ENCODE measurements at regions not wholly inside any gene's neighbourhood (a gene's known extent, or its start where the extent isn't known, plus 50 kb on each side); places are given as distances from the start of the nearest gene placed in this dataset.

DNA sequence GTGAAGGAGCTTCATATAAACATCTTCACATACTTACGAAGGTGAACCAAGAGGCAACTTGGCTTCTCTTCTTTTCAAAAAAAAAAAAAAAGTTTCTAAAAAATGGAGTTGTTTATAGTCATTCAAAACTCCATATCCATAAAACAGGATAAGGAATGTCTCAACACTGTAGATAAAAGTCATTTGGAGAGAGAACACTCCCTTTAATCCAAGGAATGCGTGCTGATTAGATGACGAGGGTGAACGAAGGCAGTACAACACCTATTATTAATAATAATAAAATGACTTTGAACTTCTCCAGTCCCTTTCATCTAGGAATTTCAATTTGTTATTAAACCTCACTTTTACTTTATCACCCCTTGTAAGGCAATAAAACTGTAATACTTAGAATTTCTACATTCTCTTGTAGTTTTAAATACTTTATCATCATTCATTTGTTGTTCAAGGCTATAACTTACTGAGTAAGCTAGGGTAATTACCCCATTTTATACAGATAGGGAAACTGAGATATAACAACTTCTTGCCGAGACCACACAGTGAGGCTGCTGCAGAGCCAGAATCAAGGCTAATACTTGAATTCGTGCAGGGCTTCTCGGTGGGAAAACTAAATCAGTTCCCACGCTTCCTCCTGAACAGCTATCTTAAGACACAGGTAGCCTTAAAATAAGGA lies 377.1 kb downstream of the EFNA5 start:
- no peak for DNase-seq (ENCODE audit: low spot score)

DNA sequence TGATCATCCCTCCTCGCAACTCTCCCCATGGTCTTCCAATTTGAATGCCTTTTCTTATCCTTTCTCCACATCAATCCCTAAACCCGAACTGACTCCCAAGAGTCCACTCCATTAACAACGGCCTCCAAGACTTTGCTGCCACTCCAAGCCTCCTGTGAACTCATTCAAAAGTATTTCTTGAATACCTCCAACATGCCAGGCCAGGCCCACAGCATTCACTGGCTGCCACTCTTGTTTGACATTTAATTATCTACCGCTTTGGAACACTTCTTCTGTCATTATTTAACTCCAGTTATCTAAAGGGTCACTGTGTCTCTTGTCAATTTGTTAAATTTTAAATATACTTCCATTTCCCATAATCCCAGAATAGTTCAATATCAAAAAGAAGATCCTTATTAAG lies 378.9 kb downstream of the EFNA5 start:
- DNase-seq (ENCODE audit: low spot score), result no peak

DNA sequence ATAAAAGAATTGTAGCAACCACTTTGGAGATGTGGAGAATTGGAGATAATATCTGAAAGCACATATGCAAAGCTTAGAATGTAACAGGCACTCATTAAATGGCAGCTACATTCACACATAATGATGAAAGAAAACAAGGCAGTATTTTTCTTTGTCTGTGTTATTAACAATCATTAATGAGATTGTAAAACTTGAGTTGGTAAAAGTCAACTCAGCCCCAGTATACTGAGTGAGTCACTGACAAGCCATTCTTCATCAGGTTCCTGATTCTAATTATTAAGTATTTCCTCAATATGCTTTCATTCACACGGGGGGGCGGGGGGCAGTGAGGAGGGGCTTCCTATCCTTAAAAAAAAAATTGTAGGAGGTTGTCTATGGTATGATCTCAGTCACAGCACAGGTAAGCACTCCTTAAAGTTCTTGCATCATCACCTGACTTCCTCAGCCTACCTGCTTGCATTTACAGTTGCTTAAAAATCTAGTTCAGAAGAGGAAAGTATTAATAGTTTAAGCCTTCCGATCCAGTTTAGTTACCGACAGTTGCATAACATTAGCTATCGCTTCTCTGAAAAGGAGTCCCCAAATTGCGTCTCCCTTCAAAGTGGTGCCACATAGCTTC lies 379.8 kb downstream of the EFNA5 start:
- no peak for DNase-seq (ENCODE audit: low spot score)

DNA sequence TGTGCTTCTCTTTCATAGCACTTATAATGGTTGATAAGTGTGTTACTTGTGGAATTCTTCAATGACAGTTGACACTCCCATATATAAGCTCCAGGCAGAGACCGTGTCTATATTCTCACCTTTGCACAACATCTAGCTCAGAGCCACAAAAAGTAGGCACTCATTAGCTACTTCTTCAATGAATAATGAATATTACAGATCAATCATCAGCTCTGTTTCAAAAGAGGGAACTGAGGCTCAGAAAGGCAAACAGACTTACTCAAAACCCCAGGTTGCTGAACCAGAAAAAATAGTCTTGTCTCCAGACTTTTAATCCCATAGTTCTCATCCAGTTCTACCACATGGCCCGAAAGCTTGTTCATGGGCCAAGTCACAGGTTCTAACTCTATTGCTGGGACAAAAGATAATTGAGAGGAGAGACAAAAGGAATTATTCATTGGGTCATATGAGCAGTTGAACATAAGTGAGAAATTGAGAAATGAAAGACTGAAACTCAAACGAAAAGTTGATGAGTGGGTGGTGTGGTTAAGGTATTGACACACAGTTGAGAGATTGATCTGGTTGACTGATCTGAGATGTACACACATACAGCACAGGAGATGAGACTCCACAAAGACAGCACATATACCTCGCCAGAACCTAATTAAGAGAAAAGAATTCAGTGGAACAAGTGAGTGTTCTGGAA lies 381.6 kb downstream of the EFNA5 start:
- DNase-seq (ENCODE audit: low spot score), result no peak

DNA sequence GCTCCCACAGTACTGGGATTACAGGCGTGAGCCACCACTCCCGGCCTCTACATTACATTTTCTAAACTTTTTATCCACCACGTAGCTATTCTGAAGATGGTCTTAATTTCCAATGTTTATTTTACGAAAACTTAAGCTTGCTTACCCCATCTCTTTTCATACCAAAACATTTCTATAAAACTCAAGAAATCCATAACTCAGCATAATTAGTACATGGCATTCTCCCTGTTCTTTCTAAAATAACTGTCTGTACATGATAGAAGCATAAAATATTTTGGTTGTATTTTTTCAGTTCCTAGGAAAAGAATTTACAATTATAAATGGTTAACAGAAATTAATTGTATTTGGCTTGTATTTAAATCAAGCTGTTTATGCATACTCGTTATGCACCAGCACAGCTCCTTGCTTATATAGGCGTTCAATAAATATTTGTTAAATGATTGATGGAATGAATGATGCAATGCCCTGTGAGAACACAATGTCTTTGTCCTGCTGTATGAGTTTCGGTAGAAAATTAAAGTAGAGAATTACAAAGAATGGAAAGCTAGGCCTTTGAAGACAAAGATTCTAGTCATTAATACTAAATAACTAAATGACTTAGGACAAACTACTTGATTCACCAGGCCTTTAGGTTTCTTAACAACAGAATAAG lies 384.2 kb downstream of the EFNA5 start:
- no peak for DNase-seq (ENCODE audit: low spot score)

DNA sequence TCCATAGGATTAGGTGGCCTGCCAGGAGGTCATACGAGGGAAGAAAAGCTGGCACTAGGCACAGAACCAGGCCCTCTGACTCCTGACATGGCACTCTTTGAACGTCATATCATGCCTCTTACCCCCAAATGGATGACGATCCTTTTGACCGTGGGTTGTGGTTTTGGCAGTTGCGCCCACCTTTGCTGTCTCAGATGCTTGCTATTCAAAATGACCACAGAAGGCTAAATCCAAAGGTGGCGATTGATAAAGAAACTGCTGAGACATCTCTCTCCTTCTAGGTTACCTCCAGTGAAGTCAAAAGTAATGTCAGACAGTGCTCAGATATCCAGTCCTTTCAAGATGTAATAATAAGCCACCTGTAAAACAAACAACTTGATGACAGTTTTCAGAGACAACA lies 385.0 kb downstream of the EFNA5 start:
- no peak for DNase-seq (ENCODE audit: low spot score)

DNA sequence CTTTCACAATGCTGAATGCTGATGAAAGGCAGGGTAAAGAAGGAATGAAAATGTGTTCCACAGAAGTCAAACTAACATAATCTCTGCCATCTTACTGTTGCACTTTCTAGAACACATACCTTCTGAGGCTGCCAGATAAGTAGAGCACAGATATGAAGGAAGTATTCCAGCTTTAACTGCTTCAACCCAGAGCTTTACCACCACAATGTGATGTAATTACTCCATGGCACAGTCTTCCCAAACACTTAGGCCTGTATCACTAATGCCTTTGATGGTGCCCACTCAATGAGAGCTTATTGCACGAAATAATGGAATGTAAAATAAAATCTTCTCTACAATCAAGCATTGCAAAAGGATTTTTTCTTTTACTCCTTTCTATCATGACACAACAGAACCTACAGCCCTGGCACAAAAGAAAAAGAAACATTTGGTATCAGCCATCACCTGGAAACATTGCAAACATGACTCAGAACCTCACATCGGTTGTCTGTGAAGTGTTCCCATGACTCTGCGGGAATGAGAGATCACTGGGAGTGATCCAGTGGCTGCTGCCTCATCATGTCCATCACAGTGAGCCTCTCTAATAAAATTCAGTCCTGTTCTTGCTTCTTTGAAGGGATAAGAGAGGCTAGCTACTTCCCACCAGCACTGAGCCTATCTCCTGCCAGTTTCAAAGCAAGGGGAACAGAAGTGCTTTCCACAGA lies 385.8 kb downstream of the EFNA5 start:
- DNase-seq (ENCODE audit: low spot score), result no peak

DNA sequence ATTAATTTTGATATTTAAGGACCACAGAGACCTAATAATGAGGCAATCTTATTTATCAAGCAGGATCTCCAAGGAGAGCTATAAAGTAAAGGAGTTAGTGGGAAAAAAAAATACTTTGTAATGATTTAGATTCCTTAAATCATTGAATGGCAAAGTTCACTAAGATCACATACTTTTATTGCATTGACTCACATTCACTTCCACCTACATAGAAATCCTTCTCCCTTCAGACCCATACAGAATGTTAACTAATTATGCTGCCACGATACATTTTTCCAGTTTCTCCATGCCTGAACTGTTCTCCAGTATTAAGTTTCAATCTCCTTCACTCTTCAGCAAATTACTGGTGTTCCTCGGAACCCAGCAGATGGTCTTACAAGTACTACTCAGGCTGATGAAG lies 388.7 kb downstream of the EFNA5 start:
- DNase-seq (ENCODE audit: low spot score), result no peak

DNA sequence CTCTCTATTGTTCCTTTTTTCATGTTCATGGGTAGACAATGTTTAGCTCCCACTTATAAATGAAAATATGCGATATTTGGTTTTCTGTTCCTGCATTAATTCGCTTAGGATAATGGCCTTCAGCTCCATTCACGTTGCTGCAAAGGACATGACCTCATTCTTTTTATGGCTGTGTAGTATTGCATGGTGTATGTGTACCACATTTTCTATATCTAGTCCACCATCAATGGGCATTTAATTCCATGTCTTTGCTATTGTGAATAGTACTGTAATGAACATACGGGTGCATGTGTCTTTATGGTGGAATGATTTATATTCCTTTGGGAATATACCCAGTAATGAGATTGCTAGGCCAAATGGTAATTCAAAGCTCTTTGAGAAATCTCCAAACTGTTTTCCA lies 392.0 kb downstream of the EFNA5 start:
- no peak for DNase-seq (ENCODE audit: low spot score)

DNA sequence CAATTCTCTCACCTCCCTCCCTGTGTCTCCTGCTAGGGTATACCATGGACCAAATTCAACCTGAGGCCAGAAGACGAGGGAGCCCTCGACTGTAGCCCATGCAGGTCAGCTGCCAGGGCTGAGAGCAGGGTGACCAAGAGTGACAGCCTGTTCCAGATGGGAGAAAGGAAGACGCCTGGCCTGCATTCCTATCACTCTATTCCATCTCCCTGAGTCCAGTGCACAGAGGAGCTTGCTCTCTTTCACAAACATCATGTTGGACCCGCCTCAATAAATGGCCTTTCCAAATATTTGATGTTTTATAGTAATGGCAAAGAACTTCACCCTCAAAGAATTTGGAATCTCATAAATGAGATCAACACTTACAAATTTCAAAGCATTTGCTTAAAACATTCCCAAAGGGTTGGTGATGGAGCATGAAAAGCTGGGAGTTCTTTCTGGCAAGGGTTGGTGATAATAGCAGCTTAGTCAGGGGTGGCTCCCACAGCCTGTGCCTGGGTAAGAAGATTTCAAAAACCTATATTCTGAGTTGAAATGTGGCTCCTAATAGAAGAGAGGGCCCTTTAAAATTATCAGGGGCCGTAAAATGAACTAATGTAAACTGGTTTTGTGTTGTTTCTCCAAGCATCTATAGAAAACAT lies 393.1 kb downstream of the EFNA5 start:
- DNase-seq (ENCODE audit: low spot score), result no peak

DNA sequence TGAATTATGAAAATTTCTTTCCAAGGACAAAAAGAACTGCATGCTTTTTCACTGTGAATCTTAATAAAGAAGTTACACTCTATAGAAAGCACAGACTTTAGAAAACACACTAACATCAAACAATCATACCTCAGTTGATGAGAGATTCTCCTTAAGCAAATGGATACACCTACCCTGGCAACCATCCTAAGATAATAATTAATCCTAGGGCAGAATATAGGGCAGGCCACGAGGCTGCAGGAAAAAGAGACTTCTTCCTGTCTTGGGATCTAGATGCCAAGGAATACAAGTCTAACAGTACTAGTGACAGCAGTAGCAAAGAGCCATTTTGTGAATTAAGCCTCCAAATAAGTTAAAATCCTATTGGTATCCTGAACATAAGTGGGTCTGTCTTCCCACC lies 395.4 kb downstream of the EFNA5 start:
- no peak for DNase-seq (ENCODE audit: low spot score)

DNA sequence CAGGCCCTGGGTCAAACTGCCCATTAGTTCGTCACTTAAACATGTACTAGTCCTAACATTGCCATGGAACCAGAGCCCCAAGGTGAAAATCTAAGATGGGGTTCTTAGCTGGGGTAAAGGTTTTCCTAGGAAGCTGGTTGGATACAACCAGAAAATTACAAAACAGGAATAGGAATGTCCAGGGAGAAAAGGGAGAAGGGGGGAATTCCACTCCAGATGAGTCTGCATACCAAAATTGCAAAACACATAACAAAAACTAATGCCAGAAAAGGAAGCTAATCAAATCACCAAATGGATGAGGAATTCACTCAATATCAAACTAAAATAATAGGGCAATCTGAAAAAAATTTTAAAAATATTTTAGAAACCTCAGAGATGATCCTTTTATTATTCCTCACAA lies 396.2 kb downstream of the EFNA5 start:
- DNase-seq (ENCODE audit: low spot score), result no peak

DNA sequence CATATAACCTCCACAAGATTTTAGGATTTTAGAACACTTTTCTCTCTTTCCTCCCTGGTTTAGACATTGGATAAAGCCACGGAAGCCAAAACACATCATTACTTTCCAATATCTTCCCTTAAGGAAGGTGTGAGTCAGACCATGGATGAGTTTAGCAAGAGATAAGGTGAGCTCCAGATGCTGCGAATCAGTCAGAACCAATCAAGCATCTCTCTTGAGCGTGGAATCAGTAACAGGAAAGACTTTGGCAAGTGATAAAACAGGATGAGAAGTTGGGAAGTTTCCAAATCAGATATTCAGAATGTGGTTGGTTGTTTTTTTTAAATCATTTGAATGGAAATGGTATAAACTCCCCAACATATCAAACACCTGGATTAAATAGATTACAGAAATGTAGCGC lies 397.8 kb downstream of the EFNA5 start:
- DNase-seq (ENCODE audit: low spot score), result no peak

DNA sequence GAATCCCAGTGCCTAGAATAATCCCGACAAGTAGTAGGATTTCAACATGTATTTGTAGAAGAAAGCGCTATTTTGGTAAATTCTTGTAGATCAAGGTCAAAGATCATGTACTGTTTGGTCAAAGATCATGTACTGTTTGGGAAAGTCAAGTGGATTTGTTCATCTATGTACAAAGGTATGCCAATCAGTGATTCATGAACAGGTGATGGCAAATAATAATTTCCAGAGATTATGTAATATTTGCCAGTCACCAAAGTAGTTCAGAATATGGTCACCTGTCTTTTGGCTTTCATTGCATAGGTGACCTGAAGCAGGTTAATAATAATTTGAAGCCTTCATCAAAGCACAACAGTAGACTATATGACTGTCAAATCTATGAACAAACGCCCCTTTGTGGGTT lies 398.2 kb downstream of the EFNA5 start:
- DNase-seq (ENCODE audit: low spot score), result no peak

DNA sequence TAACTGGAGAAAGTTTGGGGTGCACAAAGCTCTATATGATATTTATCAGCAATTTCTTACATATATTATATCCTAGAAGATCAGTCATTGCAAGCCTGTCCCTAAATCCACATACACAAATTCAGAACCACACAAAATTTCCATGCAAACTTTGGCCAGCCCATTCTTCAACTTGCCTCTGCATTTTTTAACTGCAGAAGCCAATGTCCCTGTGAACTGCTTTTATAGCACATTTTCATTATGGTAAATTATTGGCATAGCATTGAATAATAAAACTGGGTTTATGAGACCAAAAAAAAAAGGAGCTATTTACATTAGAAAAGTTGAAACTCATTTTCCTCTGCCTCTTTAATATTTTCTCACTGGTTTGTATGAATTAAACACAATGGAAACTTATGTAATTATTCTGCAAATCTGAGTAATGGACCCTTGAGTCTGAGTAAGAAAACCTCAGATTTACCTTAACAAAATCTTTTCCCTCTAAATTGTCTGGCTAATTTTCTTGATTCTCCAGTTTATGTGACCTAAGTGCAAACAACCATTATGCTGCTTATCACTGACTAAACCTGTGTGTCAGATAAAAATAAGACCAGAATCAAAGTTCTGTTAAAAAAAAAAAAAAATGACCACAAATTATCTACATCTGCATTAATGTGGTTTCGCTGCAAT lies 398.9 kb downstream of the EFNA5 start:
- no peak for DNase-seq (ENCODE audit: low spot score)

DNA sequence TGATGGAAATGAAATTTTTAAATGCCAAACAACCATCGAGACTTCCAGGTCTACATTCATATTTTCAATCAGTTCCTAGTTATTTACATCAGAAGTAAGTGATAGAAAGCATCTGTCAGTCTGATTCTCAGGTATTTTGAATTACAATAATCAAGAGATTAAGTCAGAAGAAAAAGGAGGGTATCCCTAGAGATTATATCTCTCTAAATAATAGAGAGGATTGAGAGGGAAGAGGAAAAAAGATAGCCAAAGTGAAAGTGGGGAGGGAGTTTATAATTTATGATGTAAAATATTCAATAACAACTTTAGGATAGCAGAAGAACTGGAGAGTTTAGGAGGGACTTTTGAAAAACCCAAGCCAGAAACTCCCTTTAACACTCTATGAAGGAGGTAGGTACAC lies 400.2 kb downstream of the EFNA5 start:
- DNase-seq (ENCODE audit: low spot score), result no peak

DNA sequence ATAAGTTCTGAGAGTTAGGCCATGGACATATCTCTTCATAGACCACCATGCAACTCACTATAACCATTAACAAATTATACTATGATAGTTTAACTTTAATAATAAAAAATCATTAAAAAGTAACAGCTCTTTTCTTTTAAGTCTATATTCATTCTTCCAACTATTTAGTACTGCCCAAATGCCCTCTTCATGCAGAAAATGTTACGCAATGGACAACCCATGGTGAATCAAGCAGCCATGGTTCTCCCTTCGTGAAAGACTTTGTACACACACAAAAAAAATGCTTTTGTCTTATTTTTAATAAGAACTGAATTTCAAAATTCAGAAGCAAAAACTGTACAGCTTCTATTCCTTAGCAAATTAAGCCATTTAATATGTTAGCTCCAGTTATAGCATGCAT lies 401.1 kb downstream of the EFNA5 start:
- DNase-seq (ENCODE audit: low spot score), result no peak

DNA sequence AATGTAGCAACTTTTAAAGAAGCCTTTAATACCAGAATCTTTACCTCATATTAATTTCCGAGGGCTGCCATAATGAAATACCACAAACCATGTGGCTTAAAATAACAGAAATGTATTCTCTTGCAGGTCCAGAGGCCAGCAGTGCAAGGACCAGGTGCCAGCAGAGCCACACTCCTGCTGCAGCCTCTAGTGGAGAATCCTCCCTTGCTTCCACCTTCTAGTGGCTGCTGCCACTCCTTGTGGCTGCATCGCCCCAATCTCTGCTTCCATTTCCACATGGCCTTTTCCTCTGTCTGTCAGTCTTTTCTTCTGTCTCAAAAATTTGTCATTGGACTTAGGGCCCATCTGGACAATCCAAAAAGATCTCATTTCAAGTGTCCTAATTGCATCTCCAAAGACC lies 401.5 kb downstream of the EFNA5 start:
- DNase-seq (ENCODE audit: low spot score), result no peak

DNA sequence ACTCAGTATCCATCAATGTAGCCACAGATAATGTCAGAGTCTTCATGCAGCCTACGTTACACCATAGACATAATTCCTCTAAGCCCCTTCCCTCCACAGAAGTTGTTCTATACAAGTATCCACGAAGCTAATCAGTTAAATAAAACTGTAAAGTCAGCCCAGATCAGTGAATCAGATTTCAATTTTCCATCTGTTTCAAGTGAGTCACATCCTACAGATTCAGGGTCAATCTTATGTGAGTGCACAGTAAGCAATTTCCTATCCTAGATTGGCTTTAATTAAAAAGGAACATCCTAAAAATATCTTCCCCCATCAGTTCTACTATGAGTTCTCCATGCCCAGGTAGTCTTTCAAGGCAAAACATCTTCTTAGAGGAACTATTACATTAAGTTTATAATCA lies 402.5 kb downstream of the EFNA5 start:
- no peak for DNase-seq (ENCODE audit: low spot score)

DNA sequence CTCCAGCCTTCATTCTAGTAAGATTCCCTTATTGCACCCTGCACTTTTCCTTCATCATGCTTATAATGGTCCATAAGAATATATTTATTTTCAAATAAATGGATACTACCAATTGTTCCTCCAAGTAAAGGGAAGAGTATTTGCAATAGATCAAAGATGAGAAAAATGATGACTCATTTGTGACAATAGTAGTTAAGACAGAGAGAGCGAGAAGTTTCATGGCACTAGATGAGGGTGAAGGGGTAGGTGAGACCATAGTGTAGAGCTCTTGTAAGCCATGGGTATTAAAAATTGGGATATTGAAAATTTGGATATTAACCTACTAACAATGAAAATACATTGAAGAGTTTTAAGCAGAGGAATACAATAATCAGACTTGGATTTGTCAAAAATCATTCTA lies 404.6 kb downstream of the EFNA5 start:
- no peak for DNase-seq (ENCODE audit: low spot score)

DNA sequence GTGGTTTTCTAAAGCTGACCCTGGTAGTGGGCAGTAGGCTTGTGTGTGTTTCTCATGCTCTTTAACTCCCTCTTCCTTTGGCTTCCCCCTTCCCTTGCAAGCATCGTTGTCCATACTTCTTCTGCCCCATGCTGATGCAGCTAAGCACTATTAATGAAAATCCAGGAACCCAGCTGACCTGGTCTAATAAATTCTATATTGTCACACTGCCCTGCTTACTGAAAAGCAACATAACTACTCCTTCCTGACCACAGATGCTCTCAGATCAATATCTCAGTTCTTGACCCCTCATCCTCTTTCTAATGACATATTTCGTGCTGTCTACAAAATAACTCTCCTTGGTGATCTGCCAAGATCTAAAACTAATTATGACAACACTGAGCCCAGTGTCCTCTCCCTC lies 405.5 kb downstream of the EFNA5 start:
- DNase-seq (ENCODE audit: low spot score), result no peak
